Posterior cingulate gyrus (tissue), 11 donors: ENCODE measurements at regions not wholly inside any gene's neighbourhood (a gene's known extent, or its start where the extent isn't known, plus 50 kb on each side); places are given as distances from the start of the nearest gene placed in this dataset.
"Not testable (repeated sequence)": the region's sequence is repeated elsewhere in the genome, so short reads cannot be mapped to it uniquely, and the experiment has no call there.

ENCODE experiments used
- DNase-seq, 10 donors: peaks; one replicate each; pipeline versions ENCODE4 v3.0.0 to v3.0.0-alpha.2; 2020 to 2021; ENCODE audit warnings: mixed read lengths in 3 of 10
- intact Hi-C: fragments of 100-400 bp; cut with DNase I; formaldehyde crosslinking; loops from one replicate; pipeline ENCODE4 v1.15.1; 2023

DNA sequence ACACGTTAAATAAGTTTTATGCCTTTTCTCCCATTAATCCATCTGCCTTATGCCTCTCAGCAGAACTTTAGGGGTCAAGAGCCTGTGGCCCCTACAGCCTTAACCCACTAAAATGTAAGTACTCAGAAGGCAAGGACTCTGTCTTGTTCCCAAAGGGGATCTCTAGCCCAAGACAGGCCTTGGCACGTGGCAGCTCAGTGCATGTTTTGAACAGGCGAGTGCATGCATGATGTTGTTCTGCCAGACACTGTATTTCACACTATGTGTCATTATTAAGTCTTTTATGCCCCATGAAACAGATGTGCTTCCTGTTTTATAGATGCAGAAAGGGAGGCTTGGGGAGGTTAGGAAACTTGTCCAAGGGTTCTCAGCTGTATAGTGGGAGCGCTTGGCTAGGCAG lies 102.8 kb downstream of the ETS2 start:
- intact Hi-C loops = no loop called here
- no peak for DNase-seq

DNA sequence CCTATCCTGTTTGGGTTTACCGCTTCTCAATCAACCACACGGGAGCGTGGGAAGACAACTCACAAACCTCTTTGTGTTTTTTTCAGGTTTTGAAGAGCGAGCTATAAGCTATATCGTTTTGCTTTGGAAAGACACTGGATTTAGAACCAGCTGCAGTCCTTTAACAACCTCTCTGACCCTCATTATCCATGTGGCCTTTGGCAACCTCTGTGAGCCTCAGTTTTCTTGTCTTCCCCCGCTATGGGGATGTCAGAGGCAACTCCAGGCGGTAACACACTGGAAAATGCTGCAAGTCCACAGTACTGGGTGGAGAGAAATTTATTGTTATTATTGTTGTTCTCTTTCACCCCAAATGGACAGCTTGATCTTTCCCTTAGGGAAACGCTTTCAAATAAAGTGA lies 100.0 kb downstream of the ETS2 start:
- intact Hi-C loops = no loop called here
- no peak for DNase-seq

DNA sequence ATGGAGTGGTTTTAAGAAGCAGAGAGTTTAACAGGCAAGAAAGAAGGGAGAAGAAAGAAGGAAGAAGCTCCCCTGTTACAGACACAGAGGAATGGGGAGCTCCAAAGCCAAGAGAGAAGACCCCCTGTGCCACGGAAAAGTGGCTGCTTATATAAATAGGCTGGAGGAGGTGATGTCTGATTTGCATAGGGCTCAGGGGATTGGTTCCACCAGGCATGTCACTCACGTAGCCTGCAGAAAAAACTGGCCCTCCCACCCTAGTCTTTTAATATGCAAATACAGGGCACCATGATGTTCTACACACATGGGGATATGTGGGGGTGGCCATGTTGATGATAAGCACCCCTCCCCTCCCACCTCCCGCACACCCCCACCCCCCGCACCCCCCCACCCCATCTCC lies 99.6 kb downstream of the ETS2 start:
- DNase-seq = no peak
- intact Hi-C loops = no loop called here

DNA sequence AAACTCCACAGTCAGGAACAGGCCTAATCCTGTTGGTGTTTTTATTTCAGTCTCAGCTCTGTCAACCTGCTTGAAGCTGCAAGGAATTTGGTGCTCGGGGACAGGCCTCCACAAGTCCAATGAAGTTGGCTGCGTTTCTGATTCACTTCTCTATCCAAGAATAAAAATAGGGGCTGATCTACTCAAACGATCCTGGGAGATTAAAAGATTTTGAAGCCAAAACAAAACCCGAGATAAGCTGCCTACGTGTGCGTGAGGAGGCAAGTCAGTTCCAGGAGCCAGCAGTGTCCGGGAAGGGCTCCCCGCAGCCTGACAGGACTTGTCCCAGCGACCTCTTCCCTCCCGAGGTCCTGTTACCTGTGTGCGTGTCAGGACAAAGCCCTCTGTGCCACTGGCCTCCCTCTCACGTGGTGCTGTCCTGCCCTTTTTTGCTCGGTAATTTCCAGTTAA lies 98.0 kb downstream of the ETS2 start:
- no peak for DNase-seq
- intact Hi-C loops = no loop called here

DNA sequence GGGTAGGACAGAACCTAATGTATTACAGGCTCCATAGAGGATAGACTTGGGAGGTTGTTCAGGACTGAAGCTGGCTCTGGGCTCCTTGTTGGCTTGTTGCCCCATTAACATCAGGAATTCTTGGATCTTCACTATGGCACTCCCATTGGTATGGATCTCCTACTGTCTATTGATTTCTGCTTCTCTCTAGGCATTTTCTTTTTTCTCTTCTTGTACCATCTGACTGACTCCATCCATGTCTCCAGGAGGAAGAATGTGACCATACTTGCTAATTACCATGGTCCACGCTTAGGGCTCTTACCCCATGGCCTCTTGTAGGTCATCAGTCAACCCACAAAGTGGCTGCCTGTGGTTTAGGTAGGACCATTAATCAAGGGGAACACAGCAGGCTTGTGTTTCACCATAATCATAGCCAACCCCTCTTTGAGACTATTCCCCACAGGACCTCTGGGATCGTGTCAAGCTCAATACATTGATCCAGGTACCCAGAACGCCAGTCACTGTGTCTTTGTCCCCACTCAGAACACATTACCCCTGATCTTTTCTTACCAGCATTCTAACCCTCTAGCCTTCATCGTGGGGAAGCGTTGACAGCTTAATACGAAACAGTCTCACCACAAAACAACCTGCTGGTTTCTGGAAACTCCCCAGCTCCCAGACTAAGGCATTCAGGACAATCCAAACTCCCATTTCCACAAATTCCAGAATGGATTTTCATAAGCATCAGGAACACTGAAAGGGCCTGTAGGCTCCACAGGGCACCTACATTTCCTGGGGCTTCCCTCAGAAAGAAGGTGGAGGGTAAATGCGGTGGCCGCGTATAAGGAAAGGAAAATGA lies 97.1 kb downstream of the ETS2 start:
- intact Hi-C loops = no loop called here

DNA sequence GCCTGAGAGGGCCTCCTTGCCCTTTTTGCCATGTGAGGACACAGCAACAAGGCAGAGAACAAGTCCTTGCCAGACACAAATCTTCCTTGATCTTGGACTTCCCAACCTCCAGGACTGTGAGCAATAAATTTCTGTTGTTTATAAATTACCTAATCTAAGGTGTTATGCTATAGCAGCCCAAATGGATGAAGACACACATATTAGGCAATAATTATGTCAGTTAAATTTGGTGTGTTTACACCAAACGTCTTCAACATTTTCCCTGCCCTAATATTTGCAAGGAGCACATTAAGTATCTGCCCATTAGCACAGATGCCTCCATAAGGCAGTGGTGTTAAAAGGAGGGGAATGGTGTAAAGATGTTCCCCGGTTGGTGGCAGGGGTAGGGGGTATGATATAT lies 94.8 kb downstream of the ETS2 start:
- DNase-seq = no peak
- intact Hi-C loops = no loop called here

More for the DNA sequence above, 97.1 kb downstream of the ETS2 start:
- DNase-seq = no peak

DNA sequence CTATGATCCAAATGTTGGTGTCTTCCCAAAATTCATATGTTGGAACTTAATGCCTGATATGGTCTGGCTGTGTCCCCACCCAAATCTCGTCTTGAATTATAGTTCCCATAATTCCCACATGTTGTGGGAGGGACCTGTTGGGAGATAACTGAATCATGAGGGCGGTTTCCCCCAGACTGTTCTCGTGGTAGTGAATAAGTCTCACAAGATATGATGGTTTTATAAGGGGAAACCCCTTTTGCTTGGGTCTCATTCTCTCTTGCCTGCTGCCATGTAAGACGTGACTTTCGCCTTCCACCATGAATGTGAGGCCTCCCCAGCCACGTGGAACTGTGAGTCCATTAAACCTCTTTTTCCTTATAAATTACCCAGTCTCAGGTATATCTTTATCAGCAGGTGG lies 94.3 kb downstream of the ETS2 start:
- DNase-seq, intact Hi-C loops: not testable (repeated sequence)

DNA sequence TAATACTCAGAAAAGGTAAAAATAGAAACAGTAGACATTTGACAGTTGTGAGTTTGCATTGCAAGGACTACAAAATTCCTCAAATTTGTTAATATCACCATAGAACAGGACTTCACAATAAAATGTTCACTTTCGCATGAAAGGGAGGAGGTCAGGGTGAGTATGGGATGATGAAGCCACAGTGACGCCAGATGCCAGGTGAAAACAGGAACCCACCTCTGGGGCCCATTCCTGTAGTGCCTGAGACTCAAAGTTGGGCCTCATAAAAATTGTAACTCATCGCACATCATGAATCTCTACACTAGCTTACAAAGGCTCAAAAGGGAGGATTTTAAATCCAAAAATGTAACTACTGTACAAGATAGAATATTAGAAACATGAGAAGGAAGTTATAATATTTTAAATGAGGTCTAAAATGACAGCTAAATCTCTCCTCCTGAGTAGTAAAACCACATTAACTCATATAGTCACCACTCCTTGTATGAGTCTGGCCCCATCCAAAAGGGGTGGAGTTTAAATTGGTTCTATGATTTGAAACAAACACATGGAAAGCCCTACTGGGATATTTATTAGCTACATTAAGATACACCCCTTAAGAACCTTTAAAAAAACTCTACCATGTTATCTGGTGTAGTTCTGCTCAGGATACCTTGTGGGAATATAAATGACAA lies 93.7 kb downstream of the ETS2 start:
- intact Hi-C loops = no loop called here
- DNase-seq = no peak

DNA sequence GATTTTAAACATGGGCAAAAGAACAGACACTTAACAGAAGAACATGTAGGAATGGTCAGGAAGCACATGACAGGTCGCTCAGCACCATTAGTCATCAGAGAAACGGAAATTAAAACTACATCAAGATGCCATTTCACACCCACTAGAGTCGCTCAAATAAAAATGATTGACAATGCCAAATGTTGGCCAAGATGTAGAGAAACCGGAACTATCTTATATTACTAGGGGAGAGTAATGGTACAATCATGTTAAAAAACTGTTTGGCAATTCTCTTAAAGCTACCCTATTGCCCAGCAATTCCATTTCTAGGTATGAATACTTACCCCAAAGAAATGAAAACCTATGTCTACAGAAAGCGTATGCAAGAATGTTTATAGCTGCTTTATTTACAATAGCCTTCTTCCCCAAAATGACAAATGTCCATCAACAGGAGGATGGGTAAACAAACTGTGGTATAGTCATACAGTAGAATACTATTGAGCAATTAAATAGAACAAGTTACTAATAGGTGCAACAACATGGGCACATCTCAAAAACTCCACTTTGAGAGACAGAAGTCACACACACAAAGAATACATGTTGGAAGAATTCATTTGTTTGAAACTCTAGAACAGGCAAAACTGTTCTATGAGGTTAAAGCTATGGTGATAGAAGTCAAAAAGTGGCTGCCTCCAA lies 92.8 kb downstream of the ETS2 start:
- intact Hi-C loops = no loop called here
- DNase-seq = no peak

DNA sequence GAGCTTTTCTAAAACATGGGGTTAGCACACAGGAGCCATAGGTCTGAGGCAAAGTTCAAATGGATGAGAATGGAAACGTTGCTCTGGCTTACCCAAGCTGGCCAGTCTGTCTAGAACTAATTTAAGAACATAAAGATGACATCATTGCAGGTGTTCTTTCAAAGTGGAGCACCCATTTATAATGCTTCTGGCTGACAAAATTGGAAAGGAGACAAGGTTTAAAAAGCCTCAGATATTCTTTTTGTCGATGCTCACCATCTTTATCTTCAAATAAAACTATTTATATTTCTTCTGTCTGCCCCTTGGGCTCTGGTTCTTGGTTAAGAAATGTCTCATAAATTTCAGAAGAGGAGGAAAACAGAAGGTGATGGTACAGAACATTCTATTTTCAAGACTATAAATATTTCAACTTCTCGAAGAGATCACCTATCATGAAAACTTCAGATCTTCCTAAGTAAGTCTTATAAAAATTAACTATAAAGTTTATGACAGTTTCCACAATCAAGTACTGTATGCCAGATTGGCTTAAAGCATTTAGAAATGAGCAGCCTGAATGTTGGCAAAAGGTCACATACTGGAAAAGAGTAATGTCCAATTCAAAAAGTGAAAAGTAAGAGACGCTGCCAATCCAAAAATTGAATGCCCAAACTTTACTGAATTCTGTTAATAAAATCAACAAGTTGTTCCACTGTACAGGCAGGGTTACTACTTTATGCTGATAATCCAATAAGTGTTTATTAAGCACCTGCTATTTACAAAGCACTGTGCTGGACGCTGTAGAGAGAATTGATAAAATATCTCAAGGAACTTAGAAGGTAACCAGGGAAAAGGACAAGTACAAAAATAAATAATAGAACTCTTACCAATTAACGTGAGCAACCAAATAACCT lies 92.0 kb downstream of the ETS2 start:
- DNase-seq = no peak
- intact Hi-C loops = no loop called here

DNA sequence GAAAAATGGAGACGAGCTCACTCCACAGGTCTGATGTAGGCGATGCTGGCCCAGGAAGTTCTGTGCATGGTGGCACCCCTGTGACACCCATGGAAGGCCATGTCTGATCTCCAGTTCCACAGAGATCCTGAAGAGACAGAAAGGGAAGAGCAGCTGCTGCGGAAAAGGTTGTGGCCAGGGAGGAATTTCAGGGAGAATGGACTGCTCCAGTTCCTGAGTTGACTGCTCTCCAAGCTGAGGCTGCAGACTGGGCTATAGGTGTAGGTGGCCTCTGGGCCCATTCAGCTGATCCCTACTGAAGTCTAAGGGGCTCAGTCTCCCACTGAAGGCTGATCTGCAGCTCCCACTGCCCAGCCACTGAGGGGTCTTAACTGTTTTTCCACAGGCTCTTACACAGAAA lies 89.2 kb downstream of the ETS2 start:
- intact Hi-C loops = no loop called here
- DNase-seq = no peak

DNA sequence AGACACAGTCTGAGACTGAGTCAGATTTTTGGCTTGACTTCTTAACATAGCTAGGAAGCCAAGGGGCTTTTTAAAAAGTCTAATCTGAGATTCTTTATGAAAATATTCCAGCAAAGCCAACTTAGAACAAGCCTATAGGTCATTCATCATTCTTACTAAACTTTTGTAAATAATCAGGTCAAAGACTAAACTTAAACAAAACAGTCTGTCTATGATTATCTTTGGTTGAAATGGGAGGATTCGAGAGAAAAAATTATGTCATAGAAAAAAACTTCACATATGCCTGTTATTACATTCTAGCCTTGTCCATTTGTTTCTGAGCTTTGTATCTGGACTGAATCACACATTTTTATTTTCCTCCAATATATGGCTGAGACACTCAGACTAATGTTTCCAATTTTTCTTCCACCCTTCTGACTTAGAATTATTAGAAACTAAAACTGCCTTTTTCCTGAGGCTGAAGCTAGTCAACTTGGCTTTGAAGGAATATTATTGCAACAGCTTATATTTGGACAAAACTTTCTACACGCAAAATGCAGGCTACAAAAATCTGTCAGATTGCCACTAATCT lies 83.3 kb downstream of the ETS2 start:
- DNase-seq = no peak

DNA sequence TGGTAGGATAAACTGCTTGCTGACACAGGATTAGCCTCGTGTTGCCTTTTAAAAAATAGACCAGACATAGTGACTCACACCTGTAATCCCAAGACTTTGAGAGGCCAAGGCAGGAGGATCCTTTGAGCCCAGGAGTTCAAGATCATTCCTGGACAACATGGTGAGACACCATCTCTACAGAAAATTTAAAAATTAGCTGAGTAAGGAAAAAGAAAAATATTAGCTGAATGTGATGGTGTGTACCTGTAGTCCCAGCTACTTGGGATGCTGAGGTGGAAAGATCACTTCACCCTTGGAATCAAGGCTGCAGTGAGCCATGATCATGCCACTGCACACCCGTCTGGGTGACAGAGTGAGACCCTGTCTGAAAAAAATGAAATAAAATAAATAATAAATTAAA lies 82.0 kb downstream of the ETS2 start:
- intact Hi-C loops = no loop called here
- DNase-seq = no peak

More for the DNA sequence above, 83.3 kb downstream of the ETS2 start:
- intact Hi-C loops = no loop called here

DNA sequence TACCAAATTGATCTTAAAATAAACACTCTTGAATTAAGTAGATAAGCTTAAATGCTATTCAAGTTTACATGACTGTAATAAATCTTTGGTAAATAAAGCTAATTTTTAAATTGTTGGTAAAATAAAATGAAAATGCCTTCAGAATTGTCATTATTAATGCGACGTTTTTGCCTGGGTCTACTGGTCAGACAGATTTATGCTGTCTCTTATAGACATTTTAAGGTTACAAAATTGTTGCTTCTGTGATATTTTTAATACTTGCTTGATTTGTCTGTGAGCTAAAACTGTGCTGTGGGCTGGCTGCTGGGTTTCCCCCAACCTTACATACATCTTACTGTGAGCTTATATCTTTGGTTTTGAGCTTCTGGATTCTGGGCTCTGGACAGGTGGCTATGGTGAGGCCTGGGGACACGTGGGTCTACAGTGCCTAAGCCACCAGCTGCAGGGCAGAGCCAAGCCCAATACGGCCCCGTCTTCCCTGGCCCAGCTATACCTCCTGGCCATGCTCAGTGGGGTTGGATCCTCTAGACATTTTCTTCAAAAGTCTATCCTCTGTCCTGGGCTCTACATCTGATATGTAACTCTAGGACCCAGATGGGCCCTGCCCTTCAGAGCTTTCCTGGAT lies 81.4 kb downstream of the ETS2 start:
- no peak for DNase-seq
- intact Hi-C loops = no loop called here

DNA sequence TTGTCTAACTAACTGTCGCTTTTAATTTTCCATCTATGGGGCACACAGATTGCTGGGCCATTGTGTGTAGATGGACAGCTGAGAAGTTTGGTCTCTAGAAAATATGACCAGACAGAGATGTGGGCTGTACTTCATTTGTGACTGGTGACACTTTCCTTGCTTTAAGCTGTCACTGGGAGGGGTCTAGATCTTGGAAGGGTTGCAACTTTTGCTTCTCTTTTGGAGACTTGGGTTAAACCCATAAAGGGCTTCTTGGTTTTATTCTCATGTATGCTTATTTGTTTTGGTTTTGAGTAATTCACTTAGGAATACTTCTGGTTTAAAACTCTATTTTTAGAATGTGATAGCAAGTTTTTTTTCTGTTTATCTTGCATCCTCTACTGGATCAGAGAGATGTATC lies 80.2 kb downstream of the ETS2 start:
- intact Hi-C loops = no loop called here
- no peak for DNase-seq

DNA sequence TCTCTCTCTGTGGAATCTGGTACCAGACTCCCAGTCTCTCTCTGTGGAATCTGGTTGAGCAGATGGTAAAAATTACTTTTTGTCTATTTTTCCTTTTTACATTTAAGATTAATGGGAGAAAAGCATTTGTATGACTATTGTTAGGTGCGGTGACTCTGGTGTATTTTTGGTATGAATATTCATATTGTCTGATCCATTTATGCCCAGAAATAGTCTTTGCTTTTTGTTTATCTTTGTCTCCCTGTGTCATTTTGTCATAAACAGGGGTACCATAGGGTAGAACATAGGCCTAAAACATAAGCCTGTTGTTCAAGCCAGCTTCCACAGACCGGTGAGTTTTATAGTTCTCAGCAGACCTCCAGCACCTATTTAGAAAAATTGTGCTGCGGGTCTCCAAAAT lies 78.7 kb downstream of the ETS2 start:
- intact Hi-C loops = no loop called here

DNA sequence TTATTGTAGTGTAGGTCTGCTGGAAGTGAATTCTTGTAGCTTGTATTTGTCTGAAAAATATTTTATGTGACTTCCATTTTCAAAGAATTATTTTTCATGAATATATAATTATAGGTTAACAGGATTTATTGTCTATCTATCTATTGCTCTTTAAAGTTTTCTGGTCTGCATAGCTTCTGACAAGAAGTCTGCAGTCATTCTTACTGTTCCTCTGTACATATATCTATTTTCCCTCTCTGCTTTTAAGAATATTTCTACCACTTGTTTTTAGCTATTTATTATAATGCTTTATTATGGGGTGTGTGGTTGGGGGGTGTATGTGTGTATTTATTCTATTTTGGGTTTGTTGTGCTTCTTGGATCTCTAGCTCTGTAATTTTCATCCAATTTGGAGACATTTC lies 77.4 kb downstream of the ETS2 start:
- DNase-seq = no peak
- intact Hi-C loops = no loop called here

More for the DNA sequence above, 78.7 kb downstream of the ETS2 start:
- no peak for DNase-seq

DNA sequence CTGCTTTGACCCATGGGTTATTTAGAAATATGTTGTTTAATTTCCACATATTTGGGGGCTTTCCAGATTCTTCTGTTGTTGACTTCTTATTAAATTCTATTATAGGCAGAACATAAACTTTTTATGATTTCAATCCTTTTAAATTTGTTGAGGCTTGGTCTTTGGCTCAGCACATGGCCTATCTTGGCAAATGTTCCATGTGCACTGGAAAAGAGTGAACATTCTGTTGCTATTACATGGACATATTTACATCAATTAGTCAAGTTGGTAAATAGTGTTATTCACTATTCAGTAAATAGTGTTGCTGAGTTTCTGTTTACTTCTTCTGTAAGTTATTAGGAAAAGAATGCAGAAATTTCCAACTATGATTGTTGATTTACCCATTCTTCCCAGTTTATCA lies 75.4 kb downstream of the ETS2 start:
- DNase-seq = no peak
- intact Hi-C loops = no loop called here

DNA sequence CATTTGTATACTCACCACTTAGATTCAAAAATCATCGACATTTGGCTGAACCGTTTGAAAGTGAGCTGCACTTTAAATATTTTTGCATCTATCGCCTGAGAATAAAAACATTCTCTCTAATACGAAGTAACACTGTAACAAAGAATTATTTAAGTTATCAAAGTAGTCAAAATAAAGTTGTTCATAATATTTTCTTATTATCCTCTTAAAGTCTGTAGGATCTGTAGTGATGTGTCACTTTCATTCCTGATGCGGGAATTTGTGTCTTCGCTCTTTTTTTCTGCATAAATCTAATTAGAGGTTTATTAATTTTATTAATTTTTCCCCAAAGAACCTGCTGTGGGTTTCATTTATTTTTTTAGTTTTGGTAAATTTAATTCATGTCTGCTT lies 74.8 kb downstream of the ETS2 start:
- intact Hi-C loops = no loop called here
- no peak for DNase-seq
